ENCODE measurements at regions not wholly inside any gene's neighbourhood (a gene's known extent, or its start where the extent isn't known, plus 50 kb on each side); places are given as distances from the start of the nearest gene placed in this dataset.
"Not testable (repeated sequence)": the region's sequence is repeated elsewhere in the genome, so short reads cannot be mapped to it uniquely, and the experiment has no call there.

DNA sequence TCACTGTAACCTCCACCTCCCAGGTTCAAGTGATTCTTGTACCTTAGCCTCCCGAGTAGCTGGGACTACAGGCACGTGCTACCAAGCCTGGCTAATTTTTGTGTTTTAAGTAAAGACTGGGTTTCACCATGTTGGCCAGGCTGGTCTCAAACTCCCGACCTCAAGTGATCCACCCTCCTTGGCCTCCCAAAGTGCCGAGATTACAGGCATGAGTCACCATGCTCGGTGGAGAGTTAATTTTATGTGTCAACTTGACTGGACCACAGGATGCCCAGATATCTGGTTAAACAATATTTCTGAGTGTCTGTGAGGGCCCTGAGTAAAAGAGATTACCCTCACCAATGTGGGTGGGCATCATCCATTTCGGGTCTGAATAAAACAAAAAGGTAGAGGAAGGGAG is 80.4 kb upstream of the FREM1 start:
- H3K9ac ChIP-seq (ENCODE audit: low read length); BruUV-seq (replicated peaks); H3K27ac ChIP-seq (ENCODE audit: low read depth, low read length); H3K4me3 ChIP-seq (replicated peaks in 1 of 2; ENCODE audit: low read depth in 1 of 2, low read length in 2 of 2); H3K79me2 ChIP-seq (ENCODE audit: insufficient read depth, low read length); H3K27me3 ChIP-seq (ENCODE audit: insufficient read depth, low read length); H3K36me3 ChIP-seq (ENCODE audit: control insufficient read depth in 1 of 2, insufficient read depth in 2 of 2, low read length in 2 of 2); H3K9me3 ChIP-seq (ENCODE audit: control insufficient read depth in 1 of 2, insufficient read depth in 1 of 2, low read depth in 1 of 2, low read length in 2 of 2); H3K4me1 ChIP-seq (ENCODE audit: control insufficient read depth in 1 of 2, insufficient read depth in 2 of 2, low read length in 2 of 2); DNase-seq (ENCODE audit: low read depth, low spot score); H2AFZ ChIP-seq (ENCODE audit: low read depth, low read length, poor library complexity, severe bottlenecking); H3K9me2 ChIP-seq (ENCODE audit: insufficient read depth); POLR2A ChIA-PET; H3K4me2 ChIP-seq (ENCODE audit: low read length); ATAC-seq; intact Hi-C loops (cut with micrococcal nuclease); H4K20me1 ChIP-seq (ENCODE audit: insufficient read depth); CTCF ChIA-PET; RAD21 ChIA-PET (ENCODE audit: low non-redundant PET in 1 of 2, low total read pairs in 2 of 2, uncharacterized antibody in 2 of 2, unreplicated experiment in 2 of 2): not testable (repeated sequence)

DNA sequence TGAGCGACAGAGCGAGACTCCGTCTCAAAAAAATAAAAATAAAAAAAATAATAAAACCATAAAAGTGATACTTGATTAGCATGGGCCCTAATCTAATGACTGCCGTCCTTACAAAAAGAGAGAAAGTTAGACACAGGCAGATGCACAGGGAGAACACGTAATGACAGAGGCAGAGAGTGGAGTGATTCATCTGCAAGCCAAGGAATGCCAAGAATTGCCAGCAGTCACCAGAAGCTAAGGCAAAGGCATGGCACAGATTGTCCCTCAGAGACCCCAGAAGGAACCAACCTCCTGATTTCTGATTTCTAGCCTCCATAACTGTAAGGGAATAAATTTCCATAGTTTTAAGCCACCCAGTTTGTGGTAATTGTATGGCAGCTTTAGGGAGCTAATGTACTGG is 79.6 kb upstream of the FREM1 start:
- H3K27me3 ChIP-seq (ENCODE audit: insufficient read depth, low read length) = no peaks in the 10 kb centered on the region
- H3K9ac ChIP-seq (ENCODE audit: low read length) = no peak overlapping the region
- H3K9me3 ChIP-seq (ENCODE audit: control insufficient read depth in 1 of 2, insufficient read depth in 1 of 2, low read depth in 1 of 2, low read length in 2 of 2) = no peaks in the 10 kb centered on the region
- DNase-seq (ENCODE audit: low read depth, low spot score) (no peak), ATAC-seq (no peak)
- H3K79me2 ChIP-seq (ENCODE audit: insufficient read depth, low read length) = no peaks in the 10 kb centered on the region
- no peaks in the 10 kb centered on the region for H4K20me1 ChIP-seq (ENCODE audit: insufficient read depth)
- intact Hi-C loops (cut with micrococcal nuclease) = no loop called here
- no peak overlapping the region for H3K27ac ChIP-seq (ENCODE audit: low read depth, low read length)
- no peaks in the 10 kb centered on the region for H3K36me3 ChIP-seq (ENCODE audit: control insufficient read depth in 1 of 2, insufficient read depth in 2 of 2, low read length in 2 of 2)
- H2AFZ ChIP-seq (ENCODE audit: low read depth, low read length, poor library complexity, severe bottlenecking) = no peak overlapping the region
- no peaks in the 10 kb centered on the region for H3K9me2 ChIP-seq (ENCODE audit: insufficient read depth)
- TF ChIP-seq, protein P1, sequence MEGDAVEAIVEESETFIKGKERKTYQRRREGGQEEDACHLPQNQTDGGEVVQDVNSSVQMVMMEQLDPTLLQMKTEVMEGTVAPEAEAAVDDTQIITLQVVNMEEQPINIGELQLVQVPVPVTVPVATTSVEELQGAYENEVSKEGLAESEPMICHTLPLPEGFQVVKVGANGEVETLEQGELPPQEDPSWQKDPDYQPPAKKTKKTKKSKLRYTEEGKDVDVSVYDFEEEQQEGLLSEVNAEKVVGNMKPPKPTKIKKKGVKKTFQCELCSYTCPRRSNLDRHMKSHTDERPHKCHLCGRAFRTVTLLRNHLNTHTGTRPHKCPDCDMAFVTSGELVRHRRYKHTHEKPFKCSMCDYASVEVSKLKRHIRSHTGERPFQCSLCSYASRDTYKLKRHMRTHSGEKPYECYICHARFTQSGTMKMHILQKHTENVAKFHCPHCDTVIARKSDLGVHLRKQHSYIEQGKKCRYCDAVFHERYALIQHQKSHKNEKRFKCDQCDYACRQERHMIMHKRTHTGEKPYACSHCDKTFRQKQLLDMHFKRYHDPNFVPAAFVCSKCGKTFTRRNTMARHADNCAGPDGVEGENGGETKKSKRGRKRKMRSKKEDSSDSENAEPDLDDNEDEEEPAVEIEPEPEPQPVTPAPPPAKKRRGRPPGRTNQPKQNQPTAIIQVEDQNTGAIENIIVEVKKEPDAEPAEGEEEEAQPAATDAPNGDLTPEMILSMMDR (IDR thresholded peaks at IDR 0.05 in 2 of 3, conservative IDR thresholded peaks at IDR 0.05 in 1 of 3; ENCODE audit: borderline replicate concordance in 1 of 3, insufficient read depth in 1 of 3, low read depth in 2 of 3, low read length in 2 of 3) = no peak
- no peak for TF ChIP-seq YY1 (IDR thresholded peaks at IDR 0.05; ENCODE audit: extremely low read depth, insufficient replicate concordance, low read depth, low read length)
- TF ChIP-seq CEBPB (IDR thresholded peaks at IDR 0.05; ENCODE audit: low read depth) = no peak
- TF ChIP-seq, protein P2, sequence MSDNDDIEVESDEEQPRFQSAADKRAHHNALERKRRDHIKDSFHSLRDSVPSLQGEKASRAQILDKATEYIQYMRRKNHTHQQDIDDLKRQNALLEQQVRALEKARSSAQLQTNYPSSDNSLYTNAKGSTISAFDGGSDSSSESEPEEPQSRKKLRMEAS (IDR thresholded peaks at IDR 0.05) = no peak
- CTCF ChIA-PET = no interaction called here
- no peaks in the 10 kb centered on the region for H3K4me1 ChIP-seq (ENCODE audit: control insufficient read depth in 1 of 2, insufficient read depth in 2 of 2, low read length in 2 of 2)
- H3K4me3 ChIP-seq (replicated peaks in 1 of 2; ENCODE audit: low read depth in 1 of 2, low read length in 2 of 2) = no peak overlapping the region
- POLR2A ChIA-PET = no interaction called here
- no peak overlapping the region for H3K4me2 ChIP-seq (ENCODE audit: low read length)
- BruUV-seq (replicated peaks) = no TSS peak
- RAD21 ChIA-PET (ENCODE audit: low non-redundant PET in 1 of 2, low total read pairs in 2 of 2, uncharacterized antibody in 2 of 2, unreplicated experiment in 2 of 2) = no interaction called here

DNA sequence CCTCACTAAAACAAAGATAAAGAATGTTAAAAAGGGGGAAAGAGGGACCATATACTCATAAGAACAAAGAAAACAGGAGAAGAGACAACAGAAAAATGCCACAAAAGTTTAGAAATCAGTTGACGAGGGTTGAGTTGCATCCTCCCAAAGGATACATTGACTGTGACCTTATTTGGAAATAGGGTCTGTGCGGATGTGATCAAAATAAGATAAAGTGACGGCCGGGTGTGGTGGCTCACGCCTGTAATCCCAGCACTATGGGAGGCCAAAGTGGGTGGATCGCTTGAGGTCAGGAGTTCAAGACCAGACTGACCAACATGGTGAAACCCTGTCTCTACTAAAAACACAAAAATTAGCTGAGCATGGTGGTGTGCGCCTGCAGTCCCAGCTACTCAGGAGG is 79.1 kb upstream of the FREM1 start:
- H3K9me3 ChIP-seq (ENCODE audit: control insufficient read depth in 1 of 2, insufficient read depth in 1 of 2, low read depth in 1 of 2, low read length in 2 of 2); H3K27me3 ChIP-seq (ENCODE audit: insufficient read depth, low read length); DNase-seq (ENCODE audit: low read depth, low spot score); intact Hi-C loops (cut with micrococcal nuclease); POLR2A ChIA-PET; BruUV-seq (replicated peaks); H3K9me2 ChIP-seq (ENCODE audit: insufficient read depth); H3K4me1 ChIP-seq (ENCODE audit: control insufficient read depth in 1 of 2, insufficient read depth in 2 of 2, low read length in 2 of 2); H3K9ac ChIP-seq (ENCODE audit: low read length); RAD21 ChIA-PET (ENCODE audit: low non-redundant PET in 1 of 2, low total read pairs in 2 of 2, uncharacterized antibody in 2 of 2, unreplicated experiment in 2 of 2); H4K20me1 ChIP-seq (ENCODE audit: insufficient read depth); H3K4me3 ChIP-seq (replicated peaks in 1 of 2; ENCODE audit: low read depth in 1 of 2, low read length in 2 of 2); H3K79me2 ChIP-seq (ENCODE audit: insufficient read depth, low read length); H3K4me2 ChIP-seq (ENCODE audit: low read length); H2AFZ ChIP-seq (ENCODE audit: low read depth, low read length, poor library complexity, severe bottlenecking); H3K36me3 ChIP-seq (ENCODE audit: control insufficient read depth in 1 of 2, insufficient read depth in 2 of 2, low read length in 2 of 2); H3K27ac ChIP-seq (ENCODE audit: low read depth, low read length); CTCF ChIA-PET: not testable (repeated sequence)
- 0 out of 2 replicates have a peak, but pooled peaks have one; percentile 22 for ATAC-seq

Measured in HCT116 (cell line).